Panc1 (cell line): ENCODE measurements at regions not wholly inside any gene's neighbourhood (a gene's known extent, or its start where the extent isn't known, plus 50 kb on each side); places are given as distances from the start of the nearest gene placed in this dataset.

Experiments
- POLR2AphosphoS5 ChIP-seq: IDR thresholded peaks from 2 replicates; pipeline ENCODE4 v1.6.1; 2012; ENCODE audit warnings: mild to moderate bottlenecking, low read depth, low read length, moderate library complexity
- TF ChIP-seq, protein P1 (sequence below): fragments of 450-650 bp; IDR thresholded peaks from 2 replicates; pipeline ENCODE4 v1.5.1; 2017; ENCODE audit warnings: mild to moderate bottlenecking

DNA sequence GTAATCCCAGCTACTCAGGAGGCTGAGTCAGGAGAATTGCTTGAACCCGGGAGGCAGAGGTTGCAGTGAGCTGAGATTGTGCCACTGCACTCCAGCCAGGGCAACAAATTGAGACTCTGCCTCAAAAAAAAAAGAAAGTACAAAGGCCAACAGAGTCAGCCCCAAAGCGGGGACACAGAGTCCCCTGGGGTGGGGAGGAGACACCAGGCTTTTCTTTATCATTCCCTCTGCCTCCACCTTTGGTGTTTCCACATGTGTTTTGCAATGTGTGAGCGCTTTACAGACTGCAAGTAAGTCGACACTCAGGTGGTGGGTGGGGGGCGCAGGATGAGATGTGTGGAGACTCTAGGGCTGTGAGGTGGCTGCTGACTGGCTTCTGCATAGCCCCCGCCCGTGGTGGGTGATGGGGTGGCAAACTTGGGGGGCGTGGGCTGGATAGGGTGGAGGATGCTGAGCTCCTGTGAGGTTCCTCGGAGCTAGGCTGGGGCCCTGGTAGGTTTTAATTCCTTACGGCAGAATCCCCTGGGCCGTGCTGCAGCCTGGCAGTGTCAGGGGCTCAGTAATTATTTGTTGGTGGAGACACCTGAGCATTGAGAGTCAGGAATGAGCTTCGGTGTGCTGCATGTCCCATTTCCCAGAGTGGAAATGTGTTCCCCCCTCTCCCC, 177.2 kb downstream of the CTTN start:
- TF ChIP-seq, protein P1, sequence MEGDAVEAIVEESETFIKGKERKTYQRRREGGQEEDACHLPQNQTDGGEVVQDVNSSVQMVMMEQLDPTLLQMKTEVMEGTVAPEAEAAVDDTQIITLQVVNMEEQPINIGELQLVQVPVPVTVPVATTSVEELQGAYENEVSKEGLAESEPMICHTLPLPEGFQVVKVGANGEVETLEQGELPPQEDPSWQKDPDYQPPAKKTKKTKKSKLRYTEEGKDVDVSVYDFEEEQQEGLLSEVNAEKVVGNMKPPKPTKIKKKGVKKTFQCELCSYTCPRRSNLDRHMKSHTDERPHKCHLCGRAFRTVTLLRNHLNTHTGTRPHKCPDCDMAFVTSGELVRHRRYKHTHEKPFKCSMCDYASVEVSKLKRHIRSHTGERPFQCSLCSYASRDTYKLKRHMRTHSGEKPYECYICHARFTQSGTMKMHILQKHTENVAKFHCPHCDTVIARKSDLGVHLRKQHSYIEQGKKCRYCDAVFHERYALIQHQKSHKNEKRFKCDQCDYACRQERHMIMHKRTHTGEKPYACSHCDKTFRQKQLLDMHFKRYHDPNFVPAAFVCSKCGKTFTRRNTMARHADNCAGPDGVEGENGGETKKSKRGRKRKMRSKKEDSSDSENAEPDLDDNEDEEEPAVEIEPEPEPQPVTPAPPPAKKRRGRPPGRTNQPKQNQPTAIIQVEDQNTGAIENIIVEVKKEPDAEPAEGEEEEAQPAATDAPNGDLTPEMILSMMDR = no peak
- no peak for TF ChIP-seq POLR2AphosphoS5
